Neural progenitor cell (in vitro differentiated cells): ENCODE measurements at regions not wholly inside any gene's neighbourhood (a gene's known extent, or its start where the extent isn't known, plus 50 kb on each side); places are given as distances from the start of the nearest gene placed in this dataset.

Source experiments
- DNase-seq: peaks from one replicate; pipeline ENCODE4 v3.0.0-alpha.2; 2016; ENCODE audit warnings: low spot score
- H2AFZ ChIP-seq: fragments of 200-600 bp; sonication (generic); replicated peaks from 2 replicates; pipeline ENCODE4 v1.6.1; 2016; ENCODE audit warnings: antibody characterized with exemption
- H3F3A ChIP-seq: fragments of 200-600 bp; sonication (generic); 2 replicates; pipeline ENCODE4 v1.6.1; 2016; ENCODE audit warnings: antibody characterized with exemption, low read depth
- H3K27ac ChIP-seq: fragments of 200-600 bp; sonication (generic); 2 replicates; pipeline ENCODE4 v1.5.1; 2016; ENCODE audit warnings: mild to moderate bottlenecking
- H3K27me3 ChIP-seq: fragments of 200-600 bp; sonication (generic); 2 replicates; pipeline ENCODE4 v1.6.1; 2016; ENCODE audit warnings: mild to moderate bottlenecking, moderate library complexity
- H3K36me3 ChIP-seq: fragments of 200-600 bp; sonication (generic); 2 replicates; pipeline ENCODE4 v1.5.1; 2016
- H3K4me1 ChIP-seq: fragments of 200-600 bp; sonication (generic); 2 replicates; pipeline ENCODE4 v1.6.1; 2016; ENCODE audit warnings: mixed run types
- H3K4me2 ChIP-seq: fragments of 200-600 bp; sonication (generic); 2 replicates; pipeline ENCODE4 v1.6.1; 2016
- H3K4me3 ChIP-seq: fragments of 200-600 bp; sonication (generic); 2 replicates; pipeline ENCODE4 v1.5.1; 2016
- H3K79me2 ChIP-seq: fragments of 200-600 bp; sonication (generic); 2 replicates; pipeline ENCODE4 v1.6.1; 2016; ENCODE audit warnings: low read depth
- H3K9ac ChIP-seq: fragments of 200-600 bp; sonication (generic); 2 replicates; pipeline ENCODE4 v1.6.1; 2016
- H3K9me3 ChIP-seq: fragments of 200-600 bp; sonication (generic); 2 replicates; pipeline ENCODE4 v1.5.1; 2016; ENCODE audit warnings: low read depth
- H4K20me1 ChIP-seq: fragments of 200-600 bp; sonication (generic); 2 replicates; pipeline ENCODE4 v1.6.1; 2016; ENCODE audit warnings: low read depth
- H3K27ac Mint-ChIP-seq: 3 replicates; pipeline ENCODE4 v1.8.0; 2021; ENCODE audit warnings: mixed read lengths
- H3K27me3 Mint-ChIP-seq: 2 replicates; pipeline ENCODE4 v1.8.0; 2022; ENCODE audit warnings: low read depth, mild to moderate bottlenecking, inconsistent platforms, moderate library complexity, mixed read lengths; ENCODE audit not compliant: insufficient read depth
- H3K36me3 Mint-ChIP-seq: 3 replicates; pipeline ENCODE4 v1.8.0; 2021; ENCODE audit warnings: mixed read lengths
- H3K4me1 Mint-ChIP-seq: 3 replicates; pipeline ENCODE4 v1.8.0; 2021; ENCODE audit warnings: mixed read lengths
- H3K4me3 Mint-ChIP-seq: 3 replicates; pipeline ENCODE4 v1.8.0; 2021; ENCODE audit warnings: mild to moderate bottlenecking, moderate library complexity, mixed read lengths
- H3K9me3 Mint-ChIP-seq: 3 replicates; pipeline ENCODE4 v1.8.0; 2020; ENCODE audit warnings: mixed read lengths
- EZH2 ChIP-seq: fragments of 200-600 bp; sonication (generic); IDR thresholded peaks from 2 replicates; pipeline ENCODE4 v1.6.1; 2017; ENCODE audit warnings: antibody characterized with exemption, mild to moderate bottlenecking, moderate library complexity
- EZH2phosphoT487 ChIP-seq: fragments of 200-600 bp; sonication (generic); IDR thresholded peaks from 2 replicates; pipeline ENCODE4 v1.6.1; 2017; ENCODE audit warnings: antibody characterized with exemption
- TF ChIP-seq, protein P1 (sequence below): fragments of 200-600 bp; sonication (generic); IDR thresholded peaks from 2 replicates; pipeline ENCODE4 v1.5.1; 2017; ENCODE audit warnings: antibody characterized with exemption, mild to moderate bottlenecking

GRCh38 chr1:184257873-184258272 lies 129.0 kb upstream of the C1orf21 start:
- DNase-seq, result no peak
- Histone ChIP-seq H2AFZ (no peak overlapping the region), H3K27ac (no peak overlapping the region), H3K36me3 (no peaks in the 10 kb centered on the region), H3K4me2 (no peak overlapping the region), H3K4me3 (no peak overlapping the region), H3K79me2 (no peaks in the 10 kb centered on the region), H3K9me3 (no peaks in the 10 kb centered on the region), H3K9ac (no peak overlapping the region), H3F3A (no peaks in the 10 kb centered on the region), H4K20me1 (no peaks in the 10 kb centered on the region), H3K4me1 (peaks cover 15% of the 10 kb centered on the region), H3K27me3 (no peaks in the 10 kb centered on the region)
- H3K4me1 Mint-ChIP-seq, result no peaks in the 10 kb centered on the region
- H3K9me3 Mint-ChIP-seq, result no peaks in the 10 kb centered on the region
- no peaks in the 10 kb centered on the region for H3K27me3 Mint-ChIP-seq
- no peak overlapping the region for H3K27ac Mint-ChIP-seq
- no peak for TF ChIP-seq EZH2
- TF ChIP-seq EZH2phosphoT487, result no peak
- TF ChIP-seq, protein P1, sequence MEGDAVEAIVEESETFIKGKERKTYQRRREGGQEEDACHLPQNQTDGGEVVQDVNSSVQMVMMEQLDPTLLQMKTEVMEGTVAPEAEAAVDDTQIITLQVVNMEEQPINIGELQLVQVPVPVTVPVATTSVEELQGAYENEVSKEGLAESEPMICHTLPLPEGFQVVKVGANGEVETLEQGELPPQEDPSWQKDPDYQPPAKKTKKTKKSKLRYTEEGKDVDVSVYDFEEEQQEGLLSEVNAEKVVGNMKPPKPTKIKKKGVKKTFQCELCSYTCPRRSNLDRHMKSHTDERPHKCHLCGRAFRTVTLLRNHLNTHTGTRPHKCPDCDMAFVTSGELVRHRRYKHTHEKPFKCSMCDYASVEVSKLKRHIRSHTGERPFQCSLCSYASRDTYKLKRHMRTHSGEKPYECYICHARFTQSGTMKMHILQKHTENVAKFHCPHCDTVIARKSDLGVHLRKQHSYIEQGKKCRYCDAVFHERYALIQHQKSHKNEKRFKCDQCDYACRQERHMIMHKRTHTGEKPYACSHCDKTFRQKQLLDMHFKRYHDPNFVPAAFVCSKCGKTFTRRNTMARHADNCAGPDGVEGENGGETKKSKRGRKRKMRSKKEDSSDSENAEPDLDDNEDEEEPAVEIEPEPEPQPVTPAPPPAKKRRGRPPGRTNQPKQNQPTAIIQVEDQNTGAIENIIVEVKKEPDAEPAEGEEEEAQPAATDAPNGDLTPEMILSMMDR, result no peak
- H3K4me3 Mint-ChIP-seq, result no peak overlapping the region
- H3K36me3 Mint-ChIP-seq, result no peaks in the 10 kb centered on the region

DNA sequence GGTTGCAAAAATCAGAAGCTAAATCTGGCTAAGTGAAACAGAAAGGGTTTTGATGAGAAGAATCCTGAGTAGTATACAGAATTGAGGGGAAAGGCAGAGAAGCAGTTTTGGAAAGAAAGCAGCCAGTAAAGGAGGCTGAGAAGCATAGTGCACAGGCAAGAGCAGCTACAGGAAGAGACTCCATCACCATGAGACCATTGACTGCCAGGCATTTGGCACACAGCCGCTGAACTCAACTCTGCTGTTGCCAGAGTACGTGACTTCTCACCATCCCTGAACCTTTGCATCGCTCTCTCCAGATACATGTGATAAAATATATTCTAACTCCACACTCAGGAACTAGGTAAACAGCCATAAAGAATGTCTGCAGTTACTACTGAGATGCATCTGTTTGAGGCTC lies 128.3 kb upstream of the C1orf21 start:
- Histone ChIP-seq H2AFZ (no peak overlapping the region), H4K20me1 (no peaks in the 10 kb centered on the region), H3K4me1 (peaks cover 15% of the 10 kb centered on the region), H3K4me3 (no peak overlapping the region), H3K27me3 (no peaks in the 10 kb centered on the region), H3K27ac (no peak overlapping the region), H3K36me3 (no peaks in the 10 kb centered on the region), H3K9ac (no peak overlapping the region), H3K79me2 (no peaks in the 10 kb centered on the region), H3F3A (no peaks in the 10 kb centered on the region), H3K9me3 (no peaks in the 10 kb centered on the region), H3K4me2 (no peak overlapping the region)
- no peak overlapping the region for H3K4me3 Mint-ChIP-seq
- no peaks in the 10 kb centered on the region for H3K36me3 Mint-ChIP-seq
- no peaks in the 10 kb centered on the region for H3K9me3 Mint-ChIP-seq
- no peaks in the 10 kb centered on the region for H3K27me3 Mint-ChIP-seq
- H3K4me1 Mint-ChIP-seq, result no peaks in the 10 kb centered on the region
- no peak overlapping the region for H3K27ac Mint-ChIP-seq
- DNase-seq, result no peak
- TF ChIP-seq EZH2phosphoT487, result no peak
- no peak for TF ChIP-seq EZH2
- TF ChIP-seq, protein P1, result no peak

GRCh38 chr1:184260382-184260781 lies 126.4 kb upstream of the C1orf21 start:
- Mint-ChIP-seq H3K4me1 (no peaks in the 10 kb centered on the region), H3K27me3 (no peaks in the 10 kb centered on the region), H3K9me3 (no peaks in the 10 kb centered on the region), H3K4me3 (no peak overlapping the region), H3K27ac (no peak overlapping the region), H3K36me3 (no peaks in the 10 kb centered on the region)
- H3K4me1 ChIP-seq, result peaks cover 12% of the 10 kb centered on the region
- no peak overlapping the region for H3K4me3 ChIP-seq
- H3K36me3 ChIP-seq, result no peaks in the 10 kb centered on the region
- no peaks in the 10 kb centered on the region for H3F3A ChIP-seq
- no peaks in the 10 kb centered on the region for H4K20me1 ChIP-seq
- TF ChIP-seq EZH2 (no peak), EZH2phosphoT487 (no peak)
- TF ChIP-seq, protein P1, result no peak
- DNase-seq, result no peak
- no peaks in the 10 kb centered on the region for H3K27me3 ChIP-seq
- H3K27ac ChIP-seq, result no peak overlapping the region
- no peak overlapping the region for H2AFZ ChIP-seq
- no peaks in the 10 kb centered on the region for H3K79me2 ChIP-seq
- no peak overlapping the region for H3K9ac ChIP-seq
- H3K9me3 ChIP-seq, result no peaks in the 10 kb centered on the region
- H3K4me2 ChIP-seq, result no peak overlapping the region
